NCI-H1417 treated with DMSO at 0.1 percent for 48 hours (cell line): ENCODE measurements at regions not wholly inside any gene's neighbourhood (a gene's known extent, or its start where the extent isn't known, plus 50 kb on each side); places are given as distances from the start of the nearest gene placed in this dataset.

Source experiments
- DNase-seq: peaks from one replicate; lab custom pipeline; 2025; lab: John Stamatoyannopoulos, UW

DNA sequence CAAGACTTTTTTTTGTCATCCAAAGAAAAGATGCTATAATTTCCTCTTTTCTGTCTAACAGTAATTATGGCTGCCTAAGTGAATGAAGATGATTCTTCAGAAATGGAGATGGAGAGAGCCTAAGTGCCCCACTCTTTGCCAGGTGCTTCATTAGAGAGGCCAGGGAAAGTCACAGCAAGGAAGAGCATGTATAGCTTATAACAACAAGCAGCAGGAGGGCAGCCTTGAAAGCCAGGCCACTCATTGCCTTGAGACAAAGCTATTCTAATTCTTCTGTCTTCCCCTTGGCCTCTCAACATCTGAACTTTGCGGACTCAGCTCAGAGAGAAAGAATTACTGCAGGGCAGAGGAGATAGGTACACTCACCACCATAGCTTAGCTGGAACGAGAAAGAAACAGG is 112.0 kb upstream of the ZNF366 start:
- no peak for DNase-seq

- DNase-seq, result no peak
Observed at GRCh38 chr5:72618708-72619107, 111.5 kb upstream of the ZNF366 start.

- no peak for DNase-seq
Observed at GRCh38 chr5:72615061-72615460, 107.9 kb upstream of the ZNF366 start.

- no peak for DNase-seq
Observed at GRCh38 chr5:72613515-72613914, 106.3 kb upstream of the ZNF366 start.

- DNase-seq, result no peak
Observed at GRCh38 chr5:72612810-72613209, 105.6 kb upstream of the ZNF366 start.

GRCh38 chr5:72611118-72611730 is 104.0 kb upstream of the ZNF366 start:
- peak; percentile 1 for DNase-seq

- DNase-seq, result no peak
Observed at GRCh38 chr5:72608926-72609325, 101.7 kb upstream of the ZNF366 start.

GRCh38 chr5:72608297-72608696 is 101.1 kb upstream of the ZNF366 start:
- no peak for DNase-seq

DNA sequence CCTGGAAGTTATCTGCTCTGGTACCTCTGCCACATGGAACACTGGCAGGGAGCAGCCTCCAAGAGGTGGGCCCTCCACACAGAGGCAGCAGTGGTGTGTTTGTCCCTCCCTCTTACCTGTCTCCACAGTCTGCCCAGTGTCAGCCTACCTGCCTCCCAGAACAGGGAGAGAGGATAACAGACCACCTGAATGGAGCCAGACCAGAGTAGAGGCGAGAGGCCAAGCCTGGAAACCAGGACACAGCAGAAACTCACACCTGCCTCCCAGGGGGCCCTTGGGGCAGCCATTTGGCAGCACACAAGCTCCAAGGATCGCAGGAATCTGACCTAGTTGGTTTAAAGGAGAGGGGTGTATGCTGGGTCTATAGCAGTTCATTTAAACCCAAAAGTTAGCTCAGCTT is 100.2 kb upstream of the ZNF366 start:
- DNase-seq, result no peak

DNA sequence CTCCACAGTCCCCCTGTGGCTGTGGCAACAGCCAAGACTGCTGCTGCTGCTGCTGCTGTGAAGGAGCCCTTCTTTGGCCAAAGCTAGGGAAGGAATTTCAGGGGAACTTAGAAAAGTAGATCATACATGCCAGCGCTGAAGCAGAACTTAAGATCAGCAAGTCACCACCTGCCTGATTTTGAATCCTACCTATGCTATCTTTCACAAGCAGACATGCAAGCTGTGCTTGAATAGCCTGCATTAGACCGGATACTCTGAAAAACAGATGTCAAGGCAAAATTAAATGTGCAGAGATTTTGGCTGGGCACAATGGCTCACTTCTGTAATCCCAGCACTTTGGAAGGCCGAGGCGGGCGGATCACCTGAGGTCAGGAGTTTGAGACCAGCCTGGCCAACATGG is 99.3 kb upstream of the ZNF366 start:
- DNase-seq, result no peak

GRCh38 chr5:72605632-72606031 is 98.4 kb upstream of the ZNF366 start:
- DNase-seq, result no peak

GRCh38 chr5:72604798-72605154 is 97.6 kb upstream of the ZNF366 start:
- no peak for DNase-seq

DNA sequence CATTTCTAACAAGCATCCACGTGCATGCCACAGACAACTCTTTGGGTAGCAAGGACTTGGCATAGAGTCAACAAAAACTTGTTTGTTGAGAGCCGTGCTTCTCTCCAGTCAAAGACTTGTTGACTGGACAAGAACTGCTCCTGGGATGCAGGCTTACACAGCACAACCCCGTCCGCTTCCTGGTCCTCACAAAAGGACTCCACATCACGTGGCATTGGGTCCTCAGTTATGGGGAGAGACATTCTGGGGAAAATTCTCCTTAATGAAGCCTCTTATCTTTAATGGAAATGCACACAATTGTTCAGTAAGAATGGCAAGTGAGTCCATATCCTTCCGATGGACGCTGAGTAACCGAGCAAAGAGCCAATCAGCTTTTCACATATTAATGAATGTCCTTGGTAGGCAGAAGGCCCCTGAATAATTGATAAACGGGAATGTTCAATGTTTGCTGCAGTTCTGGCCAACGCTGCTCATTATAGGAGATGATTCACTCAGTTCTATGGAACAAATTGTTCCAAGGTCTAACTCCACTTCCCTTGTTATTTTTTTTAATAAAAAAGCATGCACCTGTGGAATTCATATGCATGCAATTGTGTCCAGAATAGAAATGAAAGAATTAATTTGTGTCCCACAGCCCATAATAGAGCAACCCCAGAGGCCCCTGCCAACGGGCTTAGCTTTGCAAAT is 97.0 kb upstream of the ZNF366 start:
- DNase-seq, result no peak

- no peak for DNase-seq
Observed at GRCh38 chr5:72602696-72603685, 95.8 kb upstream of the ZNF366 start.

DNA sequence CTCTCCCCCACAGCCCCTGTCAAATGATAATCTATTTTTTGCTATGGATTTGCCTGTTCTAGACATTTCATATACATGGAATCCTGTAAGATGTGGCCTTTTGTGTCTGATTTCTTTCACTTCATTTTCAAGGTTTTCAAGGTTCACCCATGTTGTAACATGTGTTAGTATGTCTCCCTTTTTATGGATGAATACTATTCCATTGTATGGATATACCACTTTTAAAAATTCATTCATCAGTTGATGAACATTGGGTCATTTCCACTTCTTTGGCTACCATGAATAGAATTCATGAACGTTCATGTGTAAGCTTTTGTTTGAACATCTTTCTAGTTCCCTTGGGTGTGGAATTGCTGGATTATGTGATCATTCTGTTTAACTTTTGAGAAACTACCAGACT is 94.7 kb upstream of the ZNF366 start:
- DNase-seq, result no peak

GRCh38 chr5:72600391-72600981 is 93.3 kb upstream of the ZNF366 start:
- no peak for DNase-seq

- no peak for DNase-seq
Observed at GRCh38 chr5:72599519-72600370, 92.5 kb upstream of the ZNF366 start.

GRCh38 chr5:72599065-72599433 is 91.8 kb upstream of the ZNF366 start:
- DNase-seq, result no peak

- DNase-seq, result no peak
Observed at GRCh38 chr5:72598401-72599064, 91.3 kb upstream of the ZNF366 start.

DNA sequence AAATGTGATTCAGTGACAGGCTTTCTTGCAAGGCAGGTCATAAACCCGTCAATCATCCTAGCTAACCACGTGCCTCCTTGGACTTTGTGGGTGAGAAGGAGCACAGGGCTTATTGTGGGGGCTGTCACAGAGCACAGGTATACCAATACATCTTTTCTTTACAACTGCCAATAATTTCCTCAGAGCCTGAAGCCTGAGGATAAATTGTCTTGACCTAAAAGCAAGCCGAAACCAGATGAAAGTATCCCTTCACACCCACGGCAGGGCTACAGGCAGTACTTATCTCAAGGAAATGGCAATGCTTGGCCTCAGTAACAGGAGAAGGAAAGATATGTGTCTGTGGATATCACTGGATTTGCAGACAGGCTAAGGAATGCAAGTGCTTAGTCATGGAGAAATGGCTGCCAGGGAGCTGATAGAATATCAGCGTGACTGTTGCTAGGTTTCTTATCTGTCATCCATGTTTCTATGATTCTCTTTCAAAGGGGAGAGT is 90.3 kb upstream of the ZNF366 start:
- DNase-seq, result no peak

GRCh38 chr5:72596956-72597355 is 89.7 kb upstream of the ZNF366 start:
- DNase-seq, result no peak
